Medulla oblongata (tissue), 1 donor: ENCODE measurements at regions not wholly inside any gene's neighbourhood (a gene's known extent, or its start where the extent isn't known, plus 50 kb on each side); places are given as distances from the start of the nearest gene placed in this dataset.

ENCODE experiments used
- DNase-seq: peaks from one replicate; pipeline ENCODE4 v3.0.0-alpha.2; 2015; ENCODE audit errors: extremely low spot score

DNA sequence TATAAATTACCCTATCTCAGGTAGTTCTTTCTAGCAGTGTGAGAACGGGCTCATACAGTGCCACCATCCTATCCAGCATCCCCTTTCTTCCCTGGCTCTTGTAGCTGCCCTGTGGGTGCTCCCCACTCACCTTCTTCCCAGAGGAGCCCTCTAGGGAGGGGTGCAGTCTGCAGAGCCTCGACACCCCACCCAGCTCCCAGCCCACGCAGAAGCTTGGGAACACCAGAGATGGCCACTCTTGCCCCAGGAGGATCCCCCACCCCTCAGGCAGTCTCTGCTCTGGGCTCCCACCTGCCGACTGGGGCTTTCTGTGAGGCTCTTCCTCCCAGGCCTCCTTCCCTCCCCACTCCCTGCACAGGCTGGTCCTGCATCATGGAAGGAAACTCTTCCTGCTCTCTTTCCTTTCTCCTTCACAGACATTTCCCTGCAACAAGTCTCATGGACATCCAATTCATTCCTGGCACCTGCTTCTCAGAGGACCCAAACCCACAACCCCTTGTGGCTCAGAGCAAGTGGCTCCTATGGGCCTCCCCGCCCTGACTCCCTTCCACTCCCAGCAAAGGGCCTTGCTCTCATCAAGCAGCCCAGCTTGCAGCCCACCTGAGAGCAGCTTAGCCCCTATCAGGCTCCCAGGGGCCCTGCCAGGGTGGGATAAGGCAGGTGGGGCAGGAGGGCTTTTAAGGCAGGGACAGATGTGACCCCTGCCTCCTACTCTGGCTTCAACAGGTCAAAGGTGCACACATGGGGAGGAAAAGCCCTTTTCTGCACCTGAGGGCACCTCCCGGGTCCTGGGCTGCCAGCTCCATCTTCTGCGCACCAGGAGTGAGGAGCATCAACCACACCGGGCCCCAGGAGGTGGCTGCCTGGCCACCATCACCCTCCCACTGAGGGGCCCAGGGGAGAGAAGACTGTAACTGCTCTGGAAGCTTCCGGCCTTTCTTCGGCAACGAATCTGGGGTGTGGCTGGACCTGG, 263.8 kb upstream of the TNRC6C start:
- no peak for DNase-seq

DNA sequence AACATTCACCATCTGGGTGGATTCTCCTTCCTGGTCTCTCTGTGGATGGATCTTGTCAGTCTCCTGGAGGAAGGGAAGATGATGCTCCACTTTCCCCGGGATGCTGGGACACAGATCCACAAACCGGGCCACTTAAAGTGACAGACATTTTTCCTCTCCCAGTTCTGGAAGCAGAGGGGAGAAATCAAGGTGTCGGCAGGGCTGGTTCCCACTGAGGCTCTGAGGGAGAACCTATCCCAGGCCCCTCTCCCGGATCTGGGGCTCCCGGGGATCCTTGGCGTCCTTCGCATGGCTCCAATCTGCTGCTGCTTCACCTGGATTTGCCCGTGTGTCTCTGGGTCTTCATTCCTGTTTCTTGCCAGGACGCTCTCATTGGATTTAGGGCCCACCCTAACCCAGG, 263.1 kb upstream of the TNRC6C start:
- no peak for DNase-seq

DNA sequence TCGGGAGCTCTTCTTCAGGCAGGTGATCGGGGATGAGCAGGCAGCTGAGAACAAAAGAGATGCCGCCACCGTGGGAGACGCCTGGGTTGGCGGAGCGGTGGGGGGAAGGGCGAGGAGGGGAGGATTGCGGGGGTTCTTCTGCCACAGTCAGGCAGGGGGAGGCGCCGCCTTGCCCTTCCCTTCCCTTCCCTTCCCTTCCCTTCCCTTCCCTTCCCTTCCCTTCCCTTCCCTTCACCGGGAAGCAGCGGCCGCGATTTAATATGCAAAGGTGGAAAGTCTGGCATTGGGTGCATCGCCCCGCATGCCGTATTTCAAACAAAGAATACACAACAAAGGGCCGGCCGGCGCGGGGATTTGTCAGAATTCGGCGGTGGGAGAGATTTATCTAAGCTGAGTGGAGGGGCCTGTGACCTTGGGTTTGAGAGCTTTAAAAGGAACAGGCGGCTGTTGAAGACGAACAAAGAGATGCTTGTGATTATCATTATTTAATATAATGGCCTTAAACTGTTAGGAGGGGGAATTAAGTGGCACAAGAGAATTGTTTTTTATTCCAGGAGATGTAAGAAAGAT, 262.3 kb upstream of the TNRC6C start:
- DNase-seq: no peak

DNA sequence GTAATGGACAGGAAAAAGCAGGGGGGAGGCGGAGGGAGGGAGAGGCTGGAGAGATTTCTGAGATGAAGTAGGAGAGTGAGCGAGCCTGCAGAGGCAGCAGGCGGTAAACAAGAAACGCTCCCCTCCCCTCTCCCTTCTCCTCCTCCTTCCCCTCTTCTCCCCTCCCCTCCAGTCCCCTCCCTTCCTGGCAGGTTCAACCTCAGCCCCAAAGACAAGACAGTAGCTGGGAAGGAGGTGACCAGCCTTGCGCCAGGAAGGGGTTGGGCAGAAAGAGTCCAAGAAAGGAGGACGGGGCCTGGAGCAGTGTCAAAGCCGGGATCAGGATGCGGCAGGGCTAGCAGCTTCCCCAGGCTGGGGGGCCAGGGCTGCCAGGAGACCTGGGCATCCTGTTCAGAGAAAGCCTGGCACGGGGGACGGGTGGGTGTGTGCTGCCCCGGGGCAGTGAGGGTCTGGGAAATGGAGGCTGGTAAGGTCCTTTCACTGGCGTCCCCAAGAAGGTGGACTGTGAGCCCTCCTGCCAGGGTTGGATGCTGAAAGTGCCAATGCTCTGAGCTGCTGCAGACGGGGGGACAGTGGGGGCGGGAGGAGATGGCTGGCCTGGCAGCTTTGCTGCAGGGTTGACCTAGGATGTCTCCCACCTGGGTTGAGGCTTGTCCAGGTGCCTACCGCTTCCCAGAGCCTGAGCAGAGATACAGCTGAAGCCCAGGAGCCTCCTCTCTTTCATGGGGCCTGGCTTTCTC, 261.6 kb upstream of the TNRC6C start:
- peak; percentile 23 for DNase-seq

DNA sequence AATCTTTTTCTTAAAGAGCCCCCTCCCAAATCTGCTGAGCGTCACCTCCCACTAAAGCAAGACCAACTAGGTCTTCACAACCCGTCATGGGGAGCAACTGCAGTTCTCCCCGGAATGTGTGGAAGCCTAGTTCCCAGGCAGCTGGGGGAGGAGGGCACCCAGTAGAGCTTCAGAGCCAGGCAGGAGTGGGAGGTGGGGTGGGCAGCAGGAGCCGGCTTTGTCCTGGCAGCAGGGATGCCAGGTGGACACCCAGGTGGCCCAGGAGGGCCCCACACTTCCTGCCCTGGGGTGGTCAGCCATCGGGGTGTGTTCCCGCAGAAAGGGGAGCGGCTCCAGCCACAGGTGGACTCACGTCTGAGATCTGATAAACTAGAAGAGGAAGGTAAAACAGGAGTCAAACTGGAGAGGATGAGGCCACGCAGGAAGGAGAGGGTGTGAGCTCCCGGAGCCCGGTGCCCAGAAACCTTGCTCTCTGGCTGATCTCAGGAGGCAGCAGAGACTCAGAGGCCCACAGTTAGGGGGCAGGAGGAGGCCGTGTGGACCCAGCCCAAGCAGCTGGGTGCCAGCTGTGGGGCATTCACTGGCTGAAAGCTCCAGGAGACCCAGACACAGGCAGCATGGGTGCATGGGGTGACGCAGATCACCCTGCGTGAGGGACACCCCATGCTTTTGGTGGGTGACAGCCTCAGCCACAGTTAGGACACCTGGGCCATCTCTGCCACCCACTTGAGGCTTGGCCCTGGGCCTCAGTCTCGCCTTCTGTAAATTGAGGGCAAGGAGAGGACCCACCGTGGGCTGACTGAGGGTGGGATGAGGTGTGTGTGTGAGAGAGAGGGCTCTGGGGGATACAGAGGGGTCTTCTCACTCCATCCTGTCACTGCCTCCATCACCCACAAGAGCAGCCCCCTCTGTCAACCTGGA, 260.8 kb upstream of the TNRC6C start:
- DNase-seq: no peak

DNA sequence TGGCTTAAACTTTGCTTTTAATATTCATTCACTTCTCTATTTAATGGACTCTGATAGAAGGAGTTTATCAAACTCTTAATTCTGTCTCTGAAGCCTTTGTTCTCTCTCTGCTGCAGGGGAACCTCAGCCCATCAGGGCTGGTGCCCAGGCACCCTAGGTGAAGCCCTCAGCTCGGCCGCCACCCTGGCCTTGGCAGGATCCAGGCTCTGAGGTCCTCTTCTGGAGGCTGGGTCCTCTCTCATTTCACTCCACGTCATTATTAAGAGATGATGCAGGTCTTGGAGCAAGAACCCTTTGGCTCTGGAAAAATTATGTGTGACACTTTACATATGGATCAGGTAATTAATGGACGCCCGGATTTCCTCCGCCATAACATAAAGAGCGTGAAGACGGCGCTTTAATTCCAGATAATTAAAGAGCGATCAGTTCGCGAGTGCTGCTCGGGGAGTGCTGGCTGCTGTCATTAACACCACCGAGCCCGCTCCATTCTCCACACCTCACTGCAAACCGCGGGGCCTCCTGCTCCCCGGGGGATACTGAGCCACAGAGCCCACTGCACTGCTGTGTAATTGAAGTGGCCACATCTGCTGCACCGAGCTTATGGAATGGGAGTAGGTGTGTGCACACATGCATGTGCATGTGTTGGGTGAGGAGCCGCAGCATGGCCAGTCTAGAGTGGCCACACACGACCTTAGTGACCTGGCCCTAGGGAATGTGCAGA, 259.4 kb upstream of the TNRC6C start:
- no peak for DNase-seq

DNA sequence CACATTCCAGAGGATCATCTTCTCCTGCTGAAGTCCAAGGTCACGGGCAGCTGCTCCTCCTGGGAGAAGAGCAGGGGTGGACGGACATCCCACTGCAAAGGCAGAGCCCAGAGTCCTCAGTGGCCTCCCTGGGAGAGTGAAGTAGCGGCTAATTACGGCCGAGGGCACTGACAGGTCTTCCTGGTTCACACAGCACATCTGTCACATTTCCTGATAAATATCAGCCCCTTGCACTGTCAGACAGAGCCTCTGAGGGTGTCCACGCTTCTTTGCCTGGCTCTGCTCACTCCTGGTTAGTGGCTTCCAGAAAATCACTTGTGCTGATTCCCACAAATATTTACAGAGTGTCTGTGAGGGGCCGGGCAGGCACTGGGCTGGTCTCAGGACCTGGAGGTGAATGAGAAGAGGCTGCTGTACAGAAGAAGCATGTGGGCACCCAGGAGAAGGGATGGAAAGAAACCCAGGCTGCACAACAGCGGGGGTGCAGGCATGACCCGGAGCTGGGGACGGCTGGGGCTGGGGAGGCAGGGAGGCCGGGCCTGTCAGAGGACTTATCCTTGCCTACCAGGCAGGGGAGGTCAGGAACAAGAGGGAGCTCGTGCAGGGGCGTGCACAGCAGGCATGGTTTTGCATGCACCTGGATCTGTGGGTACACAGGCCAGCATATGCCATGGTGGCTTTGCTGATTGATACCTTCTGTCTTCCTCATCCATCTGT, 258.2 kb upstream of the TNRC6C start:
- DNase-seq: no peak

DNA sequence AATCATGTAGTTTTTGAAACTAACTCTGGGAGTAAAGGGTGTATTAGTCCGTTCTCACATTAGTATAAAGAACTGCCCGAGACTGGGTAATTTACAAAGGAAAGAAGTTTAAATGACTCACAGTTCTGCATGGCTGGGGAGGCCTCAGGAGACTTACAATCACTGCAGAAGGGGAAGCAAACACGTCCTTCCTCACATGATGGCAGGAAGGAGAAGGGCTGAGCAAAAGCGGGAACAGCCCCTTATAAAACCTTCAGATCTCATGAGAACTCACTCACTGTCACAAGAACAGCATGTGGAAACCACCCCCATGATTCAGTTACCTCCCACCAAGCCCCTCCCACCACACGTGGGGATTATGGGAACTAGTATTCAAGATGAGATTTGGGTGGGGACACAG, 256.5 kb upstream of the TNRC6C start:
- DNase-seq: no peak

DNA sequence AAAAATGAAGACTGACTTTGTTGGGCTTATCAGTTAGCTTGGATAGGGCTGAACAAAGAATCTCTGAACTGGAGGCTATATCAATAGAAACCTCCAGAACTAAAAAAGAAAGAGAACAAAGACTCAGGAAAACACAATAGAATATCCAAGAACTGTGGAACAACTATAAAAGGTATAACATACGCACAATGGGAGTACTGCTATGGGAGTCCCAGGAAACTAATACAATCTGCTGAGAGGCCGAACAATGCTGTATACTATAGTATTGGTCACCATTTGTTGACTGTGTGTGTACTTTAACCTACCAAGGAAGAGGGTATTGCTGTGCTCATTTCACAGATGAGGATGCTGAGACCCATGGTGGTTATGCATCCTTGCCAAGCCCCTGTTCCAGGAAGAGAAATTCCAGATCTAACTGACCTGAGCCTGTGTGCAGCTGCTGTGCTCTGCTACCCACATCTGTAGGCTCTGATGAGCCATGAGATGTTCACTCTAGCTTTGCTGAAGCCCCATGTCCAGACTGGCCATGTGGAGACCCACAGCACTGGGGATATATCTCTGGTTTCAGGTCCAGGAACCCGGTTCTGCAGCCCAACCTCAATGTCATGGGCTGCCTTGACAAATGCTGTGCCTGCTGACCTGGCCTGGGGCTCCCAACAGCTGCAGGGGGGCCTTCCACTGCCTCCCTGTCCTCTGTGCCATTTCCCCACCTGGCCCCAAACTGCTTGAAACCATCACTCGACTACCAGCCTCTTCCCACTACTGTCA, 254.3 kb upstream of the TNRC6C start:
- DNase-seq: no peak

DNA sequence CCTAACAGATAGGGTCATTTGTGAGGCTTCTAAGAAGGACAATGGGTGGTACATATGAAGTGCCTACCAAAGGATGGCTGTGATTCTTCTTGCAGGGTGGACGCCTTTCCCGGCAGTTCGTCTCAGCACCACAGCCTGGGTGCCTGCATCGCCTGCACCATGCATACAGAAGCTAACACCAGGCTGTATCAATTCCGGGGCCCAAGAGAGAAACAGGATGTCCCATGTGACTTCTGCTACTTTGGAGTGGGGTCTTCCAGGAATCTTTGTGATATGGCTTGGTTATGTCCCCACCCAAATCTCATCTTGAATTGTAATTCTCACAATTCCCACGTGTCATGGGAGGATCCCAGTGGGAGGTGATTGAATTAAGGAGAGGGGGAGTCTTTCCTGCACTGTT, 251.6 kb upstream of the TNRC6C start:
- no peak for DNase-seq

DNA sequence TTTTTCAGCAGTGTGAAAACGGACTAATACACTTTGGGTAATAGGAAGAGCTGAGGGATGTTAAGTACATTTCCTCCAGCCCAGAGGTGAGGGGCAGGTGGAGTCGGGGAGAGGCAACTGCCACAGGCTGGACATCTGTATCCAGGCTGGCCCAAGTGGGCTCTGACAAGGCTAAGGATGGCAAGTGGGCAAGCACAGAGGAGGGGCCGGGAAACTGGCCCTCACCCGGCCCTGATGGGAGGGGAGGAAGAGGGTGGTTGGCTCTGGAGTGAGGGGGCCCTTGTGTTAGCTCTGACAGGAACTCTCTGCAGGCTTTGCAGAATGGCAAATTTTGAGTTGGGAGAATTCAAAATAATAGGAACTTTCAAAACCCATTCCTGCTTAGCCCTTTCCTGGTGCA, 251.0 kb upstream of the TNRC6C start:
- no peak for DNase-seq

DNA sequence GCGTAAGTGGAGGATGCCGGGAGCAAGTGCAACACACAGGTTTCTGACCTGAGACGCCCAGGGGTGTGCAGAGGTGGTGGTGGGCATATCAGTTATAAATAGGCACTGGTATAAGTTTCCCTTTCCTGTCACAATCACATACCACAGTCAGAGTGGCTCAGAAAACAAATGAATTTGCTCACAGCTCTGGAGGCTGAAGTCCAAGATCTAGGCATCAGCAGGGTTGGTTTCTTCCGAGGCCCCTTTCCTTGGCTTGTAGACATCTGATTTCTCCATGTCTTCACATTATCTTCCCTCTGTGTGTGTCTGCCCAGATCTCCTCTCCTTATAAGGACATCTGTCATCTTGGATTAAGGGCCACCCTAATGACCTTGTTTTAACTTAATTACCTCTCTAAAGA, 250.5 kb upstream of the TNRC6C start:
- DNase-seq: no peak

DNA sequence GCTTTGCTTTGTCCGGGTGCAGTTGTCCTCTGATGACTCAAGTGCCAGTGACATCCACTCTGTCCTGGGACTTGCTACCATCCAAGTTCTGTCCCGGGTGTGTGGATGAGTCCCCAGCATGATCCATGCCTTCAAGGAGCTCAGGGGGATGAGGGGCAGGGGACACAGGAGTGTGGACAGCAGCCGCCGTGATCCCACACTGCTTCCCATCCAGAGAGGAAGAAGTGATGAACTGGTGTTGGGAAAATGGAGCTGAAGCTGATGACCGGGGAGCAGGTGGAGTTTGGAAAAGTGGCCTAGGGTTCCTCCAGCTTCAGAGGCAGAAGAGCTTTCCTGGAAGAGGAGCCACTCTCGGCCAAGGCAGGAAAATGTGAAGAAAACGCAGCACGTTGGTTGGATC, 249.6 kb upstream of the TNRC6C start:
- DNase-seq: no peak

DNA sequence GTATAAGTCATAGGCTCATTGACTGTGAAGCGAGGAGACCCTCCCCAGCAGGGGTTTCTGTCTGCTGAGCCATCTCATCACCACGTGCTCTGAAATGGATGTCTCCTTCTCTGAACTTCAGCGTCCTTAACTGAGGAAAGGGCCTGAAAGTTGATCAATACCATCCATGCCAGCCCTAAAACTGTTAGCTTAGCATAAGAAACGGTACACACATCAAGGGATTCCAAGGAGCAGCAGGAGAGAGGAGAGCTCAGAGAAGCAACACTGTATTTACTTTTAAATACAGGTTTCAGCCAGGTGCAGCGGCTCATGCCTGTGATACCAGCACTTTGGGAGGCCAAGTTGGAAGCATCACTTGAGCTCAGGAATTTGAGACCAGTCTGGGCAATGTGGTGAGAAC, 248.9 kb upstream of the TNRC6C start:
- no peak for DNase-seq

DNA sequence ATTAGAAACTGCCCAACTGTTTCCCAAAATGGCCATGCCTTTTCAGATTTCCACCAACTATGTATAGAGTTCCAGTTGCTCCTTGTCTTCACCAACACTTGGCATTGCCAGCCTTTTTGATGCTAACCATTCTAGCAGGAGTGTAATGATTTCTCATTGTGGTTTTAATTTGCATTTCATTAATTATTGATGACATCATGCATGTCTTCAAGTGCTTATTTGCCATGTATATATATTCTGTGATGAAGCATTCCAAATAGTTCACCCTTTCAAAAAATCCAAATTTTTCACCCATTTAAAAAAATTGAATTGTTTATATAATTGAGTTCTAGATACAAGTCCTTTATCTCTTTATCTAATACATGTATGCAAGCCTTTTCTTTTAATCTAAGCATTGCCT, 245.9 kb upstream of the TNRC6C start:
- no peak for DNase-seq

DNA sequence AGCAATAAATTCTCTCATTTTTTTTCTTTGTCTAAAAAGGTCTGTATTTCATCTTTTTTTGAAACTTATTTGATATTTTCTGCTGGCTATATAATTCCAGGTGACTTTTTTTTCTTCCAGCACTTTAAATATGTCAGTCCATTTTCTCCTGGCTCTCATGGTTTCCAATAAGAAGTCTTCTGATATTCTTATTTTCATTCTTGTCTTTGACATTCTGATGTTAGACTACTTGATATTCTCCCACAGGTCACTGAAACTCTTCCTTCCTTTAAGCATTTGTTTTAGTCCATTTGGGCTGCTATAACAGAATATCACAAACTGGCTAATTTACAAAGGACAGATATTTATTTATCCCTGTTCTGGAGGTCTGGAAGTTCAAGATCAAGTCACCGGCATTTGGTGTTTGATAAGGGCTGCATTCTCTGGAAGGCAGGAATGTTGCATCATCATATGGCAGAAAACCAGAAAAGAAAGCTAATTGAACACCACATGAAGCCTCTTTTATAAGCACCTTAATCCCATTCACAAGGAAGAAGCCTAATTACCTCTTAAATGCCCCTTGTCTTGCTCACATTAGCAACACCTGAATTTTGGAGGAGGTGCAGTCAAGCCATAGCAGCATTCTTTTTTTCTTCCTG, 242.1 kb upstream of the TNRC6C start:
- DNase-seq: no peak

DNA sequence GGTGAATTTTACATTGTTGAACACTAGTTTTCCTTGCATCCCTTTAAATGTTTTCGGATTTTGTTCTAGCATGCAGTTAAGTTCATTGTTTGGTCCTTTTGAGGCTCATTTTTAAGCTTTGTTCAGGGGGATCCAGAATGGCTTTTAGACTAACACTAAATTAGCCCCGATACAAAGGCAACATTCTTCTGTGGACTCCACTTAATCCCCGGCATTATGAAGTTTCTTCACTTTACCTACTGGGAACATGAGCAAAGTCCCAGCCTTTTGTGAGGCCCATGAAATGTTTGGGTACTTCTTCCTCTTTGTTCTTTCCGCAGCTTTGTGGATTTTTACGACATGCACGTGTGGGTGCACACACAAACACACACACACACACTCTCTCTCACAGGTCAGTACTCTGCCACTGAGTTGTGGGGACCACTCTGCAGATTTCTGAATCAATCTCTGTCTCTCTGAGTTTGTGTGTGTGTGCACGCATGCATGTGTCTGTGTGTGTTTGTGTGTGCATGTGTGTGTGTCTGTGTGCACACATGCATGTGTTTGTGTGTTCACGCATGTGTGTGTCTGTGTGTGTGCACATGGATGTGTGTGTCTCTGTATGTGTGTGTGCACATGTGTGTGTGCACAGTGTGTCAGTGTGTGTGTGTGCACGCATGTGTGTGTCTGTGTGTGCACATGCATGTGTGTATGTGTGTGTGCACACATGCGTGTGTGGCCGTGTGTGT, 240.4 kb upstream of the TNRC6C start:
- no peak for DNase-seq

DNA sequence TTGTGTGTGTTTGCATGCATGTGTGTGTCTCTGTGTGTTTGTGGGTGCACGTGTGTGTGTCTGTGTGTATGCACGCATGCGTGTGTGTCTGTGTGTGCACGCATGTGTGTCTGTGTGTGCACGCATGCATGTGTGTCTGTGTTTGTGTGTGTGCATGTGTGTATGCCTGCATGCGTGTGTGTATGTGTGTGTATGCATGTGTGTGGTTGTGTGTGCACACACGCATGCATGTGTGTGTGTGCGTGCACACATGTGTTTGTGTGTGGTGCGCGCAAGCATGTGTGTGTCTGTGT, 239.9 kb upstream of the TNRC6C start:
- DNase-seq: no peak

DNA sequence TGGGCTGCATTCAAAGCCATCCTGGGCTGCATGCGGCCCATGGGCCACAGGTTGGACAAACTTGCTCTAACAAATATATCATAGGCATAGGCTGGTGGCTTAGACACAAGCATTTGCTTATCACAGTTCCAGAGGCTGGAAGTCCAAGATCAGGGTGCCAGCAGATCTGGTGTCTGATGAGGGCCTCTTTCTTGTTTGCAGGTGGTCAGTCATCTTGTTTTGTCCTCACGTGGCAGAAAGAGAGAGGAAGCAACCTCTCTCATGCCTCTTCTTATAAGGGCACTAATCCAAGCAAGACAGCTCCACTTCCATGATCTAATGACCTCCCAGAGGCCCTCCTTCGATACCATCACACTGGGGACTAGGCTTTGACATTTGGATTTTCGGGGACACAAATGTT, 238.7 kb upstream of the TNRC6C start:
- no peak for DNase-seq
